Stimulated activated CD4-positive, alpha-beta T cell treated with anti-CD3 and anti-CD28 coated beads, Interleukin-15, amount 100 ng/mL, for 1 hour (primary cell): ENCODE measurements at regions not wholly inside any gene's neighbourhood (a gene's known extent, or its start where the extent isn't known, plus 50 kb on each side); places are given as distances from the start of the nearest gene placed in this dataset.
"Not testable (repeated sequence)": the region's sequence is repeated elsewhere in the genome, so short reads cannot be mapped to it uniquely, and the experiment has no call there.

Source experiments
- DNase-seq, 2 donors: peaks; one replicate each; pipeline ENCODE4 v3.0.0-alpha.2; 2020; ENCODE audit warnings: low read depth in 1 of 2, low spot score in 1 of 2

DNA sequence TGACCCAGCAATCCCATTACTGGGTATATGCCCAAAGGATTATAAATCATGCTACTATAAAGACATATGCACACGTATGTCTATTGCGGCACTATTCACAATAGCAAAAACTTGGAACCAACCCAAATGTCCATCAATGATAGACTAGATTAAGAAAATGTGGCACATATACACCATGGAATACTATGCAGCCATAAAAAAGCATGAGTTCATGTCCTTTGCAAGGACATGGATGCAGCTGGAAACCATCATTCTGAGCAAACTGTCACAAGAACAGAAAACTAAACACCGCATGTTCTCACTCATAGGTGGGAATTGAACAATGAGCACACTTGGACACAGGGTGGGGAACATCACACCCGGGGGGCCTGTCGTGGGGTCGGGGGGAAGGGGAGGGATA lies 80.1 kb upstream of the TMEM170B start:
- not testable (repeated sequence) for DNase-seq

DNA sequence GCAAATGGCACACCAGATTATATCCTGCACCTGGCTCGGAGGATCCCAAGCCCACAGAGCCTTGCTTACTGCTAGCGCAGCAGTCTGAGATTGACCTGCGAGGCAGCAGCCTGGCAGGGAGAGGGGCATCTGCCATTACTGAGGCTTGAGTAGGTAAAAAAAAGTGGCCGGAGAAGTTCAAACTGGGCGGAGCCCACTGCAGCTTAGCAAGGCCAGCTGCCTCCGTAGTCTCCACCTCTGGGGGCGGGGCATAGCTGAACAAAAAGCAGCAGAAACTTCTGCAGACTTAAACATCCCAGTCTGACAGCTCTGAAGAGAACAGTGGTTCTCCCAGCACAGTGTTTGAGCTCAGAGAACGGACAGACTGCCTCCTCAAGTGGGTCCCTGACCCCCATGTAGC lies 85.4 kb upstream of the TMEM170B start:
- DNase-seq = not testable (repeated sequence)

DNA sequence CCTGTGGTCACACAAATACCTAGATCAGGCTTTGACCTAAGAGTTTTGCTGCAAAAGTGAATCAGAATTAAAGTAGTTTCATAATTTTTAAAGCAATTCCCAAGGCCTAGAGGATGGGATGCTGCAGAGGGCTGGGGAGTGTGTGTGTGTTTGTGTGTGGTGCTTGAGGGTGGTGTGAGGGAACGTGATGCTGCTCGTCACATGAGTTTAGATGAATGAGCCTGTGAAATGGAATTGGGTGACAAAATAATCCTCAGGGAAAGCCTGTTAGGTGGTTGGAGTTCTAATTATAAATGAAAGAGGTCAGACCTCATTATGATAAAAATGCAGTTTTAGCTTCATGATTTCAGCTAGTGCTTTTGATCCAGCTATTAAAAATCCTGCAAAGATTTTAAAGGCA lies 87.5 kb upstream of the TMEM170B start:
- no peak for DNase-seq

DNA sequence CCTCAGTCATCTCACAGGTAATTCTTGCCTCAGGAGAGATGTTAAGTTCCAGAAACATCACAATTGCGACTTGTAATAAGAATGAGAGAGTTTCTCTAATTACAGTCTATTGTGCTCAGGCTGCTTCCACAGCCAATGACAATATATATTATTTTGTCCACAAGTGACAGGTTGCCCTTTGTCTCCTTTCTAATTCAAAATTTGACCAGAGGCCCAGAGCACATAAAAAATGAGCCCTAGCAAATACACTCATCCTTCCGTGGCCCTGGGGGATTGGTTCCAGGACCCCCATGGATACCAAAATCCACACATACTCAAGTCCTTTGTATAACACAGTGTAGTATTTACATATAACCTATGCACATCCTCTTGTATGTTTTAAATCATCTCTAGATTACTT lies 88.1 kb upstream of the TMEM170B start:
- DNase-seq = no peak

DNA sequence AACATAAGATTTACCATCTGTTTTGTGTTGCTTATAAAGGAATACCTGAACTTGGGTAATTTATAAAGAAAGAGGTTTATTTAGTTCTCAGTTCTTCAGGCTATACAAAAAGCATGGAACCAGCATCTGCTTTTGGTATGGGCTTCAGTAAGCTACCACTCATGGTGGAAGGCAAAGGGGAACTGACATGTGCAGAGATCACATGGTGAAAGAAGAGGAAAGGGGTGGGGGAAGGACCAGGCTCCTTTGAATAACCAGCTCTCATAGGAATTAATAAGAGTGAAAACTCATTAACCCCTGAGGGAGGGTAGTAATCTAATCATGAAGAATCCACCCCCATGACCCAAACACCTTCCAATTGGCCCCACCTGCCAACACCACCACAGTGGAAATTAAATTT lies 89.5 kb upstream of the TMEM170B start:
- DNase-seq = no peak

GRCh38 chr6:11447265-11447664 lies 90.3 kb upstream of the TMEM170B start:
- DNase-seq = no peak

GRCh38 chr6:11445146-11445545 lies 92.4 kb upstream of the TMEM170B start:
- DNase-seq = no peak

DNA sequence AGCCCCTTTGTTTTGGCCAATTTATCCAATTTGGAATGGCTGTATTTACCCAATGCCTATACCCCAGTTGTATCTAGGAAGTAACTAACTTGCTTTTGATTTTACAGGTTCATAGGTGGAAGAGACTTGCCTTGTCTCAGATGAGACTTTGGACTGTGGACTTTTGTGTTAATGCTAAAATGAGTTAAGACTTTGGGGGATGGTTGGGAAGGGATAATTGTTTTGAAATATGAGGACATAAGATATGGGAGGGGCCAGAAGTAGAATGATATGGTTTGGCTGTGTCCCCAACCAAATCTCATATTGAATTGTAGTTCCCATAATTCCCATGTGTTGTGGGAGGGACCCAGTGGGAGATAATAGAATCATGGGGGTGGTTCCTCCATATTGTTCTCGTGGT lies 94.4 kb upstream of the TMEM170B start:
- not testable (repeated sequence) for DNase-seq

DNA sequence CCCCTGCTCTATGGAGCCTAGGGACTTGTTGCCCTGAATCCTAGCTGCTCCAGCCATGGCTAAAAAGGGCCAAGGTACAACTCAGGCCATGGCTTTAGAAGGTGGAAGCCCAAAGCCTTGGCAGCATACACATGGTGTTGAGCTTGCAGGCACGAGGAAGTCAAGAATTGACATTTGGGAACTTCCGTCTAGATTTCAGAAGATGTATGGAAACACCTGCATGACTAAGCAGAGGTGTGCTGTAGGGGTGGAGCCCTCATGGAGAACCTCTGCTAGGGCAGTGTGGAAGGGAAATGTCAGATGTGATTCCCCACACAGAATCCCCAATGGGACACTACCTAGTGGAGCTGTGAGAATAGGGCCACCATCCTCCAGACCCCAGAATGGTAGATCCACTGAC lies 95.1 kb upstream of the TMEM170B start:
- no peak for DNase-seq

DNA sequence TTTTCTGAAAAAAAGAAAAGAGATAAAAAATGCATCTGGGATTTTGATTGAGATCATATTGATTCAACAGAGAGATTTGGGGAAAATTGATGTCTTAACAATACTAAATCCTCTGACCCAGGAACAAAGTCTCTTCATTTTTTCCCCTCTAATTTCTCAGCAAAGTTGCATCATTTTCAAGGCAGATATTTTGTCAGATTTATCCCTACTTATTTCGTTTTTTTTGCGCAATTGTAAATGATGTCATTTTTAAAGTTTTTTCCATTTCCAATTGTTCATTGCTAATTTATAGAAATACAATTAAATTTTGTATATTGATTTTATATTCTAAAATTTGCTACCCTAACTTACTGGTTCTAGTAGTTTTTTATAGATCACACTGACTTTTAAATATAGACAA lies 97.7 kb upstream of the TMEM170B start:
- no peak for DNase-seq

- DNase-seq = no peak
Observed at GRCh38 chr6:11439017-11439420, 98.5 kb upstream of the TMEM170B start.

DNA sequence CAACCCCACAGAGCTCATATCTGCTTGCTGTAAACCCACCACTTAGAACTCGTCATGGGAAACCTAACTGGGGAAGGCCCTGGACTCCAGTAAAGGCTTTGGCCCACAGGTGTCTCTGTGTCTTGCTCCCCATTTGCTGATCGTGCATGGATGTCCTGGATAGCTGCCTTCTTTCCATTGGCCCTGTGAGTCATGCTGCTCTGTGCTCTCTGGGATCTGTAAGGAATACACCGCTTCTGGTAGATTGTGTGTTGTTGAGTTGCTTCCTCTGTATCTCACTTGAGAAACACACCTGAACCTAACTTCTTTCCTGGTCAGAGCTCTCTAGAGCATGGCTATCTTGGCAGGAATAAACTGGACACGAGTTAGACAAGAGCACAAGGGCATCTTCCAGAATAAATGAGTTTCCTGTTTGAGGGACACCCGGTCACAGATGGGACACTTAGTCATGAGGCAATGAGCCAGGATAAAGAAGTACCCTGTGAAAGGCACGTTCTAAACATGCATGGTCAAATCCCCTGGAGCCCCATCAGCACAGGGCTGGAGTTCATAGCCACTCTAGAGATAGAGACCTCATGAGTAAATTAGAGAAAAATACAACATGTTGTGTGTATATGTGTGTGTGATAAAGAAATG lies 99.6 kb upstream of the TMEM170B start:
- no peak for DNase-seq

- DNase-seq = no peak
Observed at GRCh38 chr6:11436508-11437096, 100.9 kb upstream of the TMEM170B start.

GRCh38 chr6:11434565-11435326 lies 102.8 kb upstream of the TMEM170B start:
- DNase-seq = no peak

DNA sequence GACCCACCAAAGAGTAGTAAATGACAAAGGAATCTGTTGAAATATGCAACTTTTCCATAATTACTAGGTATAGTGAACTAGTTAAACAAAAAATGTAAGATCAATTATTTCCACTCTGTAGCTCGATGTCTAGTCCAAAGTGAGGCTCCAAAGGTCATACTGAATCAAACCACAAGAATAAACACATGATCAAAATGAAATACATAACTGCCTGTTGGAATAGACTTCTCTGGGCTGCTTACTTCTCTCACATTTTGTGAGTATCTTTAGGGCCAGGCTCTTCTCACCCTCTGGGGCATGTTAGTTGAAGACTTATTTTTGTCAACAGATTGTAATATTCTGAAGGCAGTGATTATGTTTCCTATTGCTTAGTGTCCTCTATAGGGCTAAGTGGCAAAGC lies 103.7 kb upstream of the TMEM170B start:
- DNase-seq = no peak

DNA sequence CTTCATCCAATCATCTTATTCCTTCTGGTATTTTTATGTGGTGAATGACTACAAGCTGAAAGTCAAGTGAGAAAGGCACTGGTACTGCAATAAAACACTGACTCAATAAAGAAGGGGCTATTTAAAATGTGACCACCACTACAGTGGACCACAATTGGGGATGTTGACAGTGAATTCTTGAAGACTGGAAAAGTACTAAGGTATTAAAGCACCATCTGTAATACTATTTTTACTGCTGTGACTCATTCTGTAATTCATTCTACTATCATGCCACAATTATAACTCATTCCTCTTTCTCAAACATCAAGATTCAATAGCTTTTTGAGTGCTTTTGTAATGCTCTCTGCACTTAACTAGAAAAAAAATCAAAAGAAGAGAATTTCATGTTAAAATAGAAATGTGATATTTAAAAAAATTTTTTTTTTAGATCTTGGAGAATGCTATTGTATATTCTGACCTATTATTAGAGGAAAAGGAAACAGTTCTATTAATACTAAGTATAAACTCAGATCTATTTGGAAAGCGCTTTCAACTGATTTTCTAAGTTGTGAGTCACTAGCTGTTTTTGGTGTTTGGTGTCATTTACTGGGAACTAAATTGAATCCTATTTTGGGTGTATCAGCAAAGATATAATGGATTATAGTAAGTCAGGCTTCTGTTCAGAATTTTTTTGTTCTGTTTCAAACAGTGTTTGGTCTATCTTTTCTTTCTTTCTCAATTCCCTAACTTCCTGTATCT lies 104.7 kb upstream of the TMEM170B start:
- DNase-seq = no peak

- no peak for DNase-seq
Observed at GRCh38 chr6:11432091-11432490, 105.5 kb upstream of the TMEM170B start.

- no peak for DNase-seq
Observed at GRCh38 chr6:11431455-11431937, 106.1 kb upstream of the TMEM170B start.

GRCh38 chr6:11430036-11430435 lies 107.5 kb upstream of the TMEM170B start:
- no peak for DNase-seq

- no peak for DNase-seq
Observed at GRCh38 chr6:11429577-11429976, 108.0 kb upstream of the TMEM170B start.

DNA sequence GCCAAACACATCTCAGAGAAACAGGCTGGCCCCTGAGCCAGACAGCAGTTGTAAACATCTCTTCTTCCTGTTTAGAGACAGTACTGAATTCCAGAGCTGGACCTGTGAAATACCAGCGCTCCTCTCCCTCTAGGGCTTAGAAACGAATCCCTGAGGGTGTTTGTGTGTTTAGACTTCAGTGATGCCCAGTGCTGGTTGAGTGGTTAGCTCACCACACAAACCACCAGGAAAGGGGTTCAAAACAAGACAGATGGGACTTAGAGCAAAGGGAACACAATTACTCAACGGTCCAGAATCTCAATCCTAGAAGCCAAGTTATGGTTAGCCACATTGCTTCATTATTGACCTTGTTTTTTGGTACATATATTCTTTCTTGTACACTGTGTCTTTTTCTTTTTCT lies 108.7 kb upstream of the TMEM170B start:
- no peak for DNase-seq

DNA sequence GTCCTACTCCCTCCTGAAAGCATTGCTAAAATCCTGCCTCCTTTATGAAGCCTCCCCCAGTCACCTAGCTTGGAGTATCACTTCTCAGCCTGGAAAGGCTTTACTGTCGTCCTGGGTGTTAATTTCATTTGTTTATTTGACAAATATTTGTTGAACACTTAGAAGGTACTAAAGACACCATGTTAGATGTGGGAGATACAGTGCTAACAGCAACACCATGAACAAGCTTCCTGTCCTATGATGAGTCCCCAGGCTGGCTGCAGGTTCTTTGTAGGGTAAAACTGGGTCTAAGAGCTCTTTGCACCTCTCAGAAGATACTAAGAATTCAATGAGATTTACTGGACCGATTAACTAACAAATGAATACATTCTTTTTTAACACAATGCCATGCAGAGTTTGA lies 109.2 kb upstream of the TMEM170B start:
- no peak for DNase-seq
